ENCODE measurements at regions not wholly inside any gene's neighbourhood (a gene's known extent, or its start where the extent isn't known, plus 50 kb on each side); places are given as distances from the start of the nearest gene placed in this dataset.
"Not testable (repeated sequence)": the region's sequence is repeated elsewhere in the genome, so short reads cannot be mapped to it uniquely, and the experiment has no call there.

- H3K4me3 ChIP-seq (ENCODE audit: low read depth, low read length): no peak overlapping the region
- TF ChIP-seq CTCF (conservative IDR thresholded peaks at IDR 0.05; ENCODE audit: low read depth, low read length): no peak
- DNase-seq (ENCODE audit: low read depth): no peak
Observed at GRCh38 chr3:18716821-18717220, 291.7 kb upstream of the SATB1 start.

- H3K4me3 ChIP-seq (ENCODE audit: low read depth, low read length): no peak overlapping the region
- no peak for TF ChIP-seq CTCF (conservative IDR thresholded peaks at IDR 0.05; ENCODE audit: low read depth, low read length)
- DNase-seq (ENCODE audit: low read depth): no peak
Observed at GRCh38 chr3:18716101-18716500, 291.0 kb upstream of the SATB1 start.

DNA sequence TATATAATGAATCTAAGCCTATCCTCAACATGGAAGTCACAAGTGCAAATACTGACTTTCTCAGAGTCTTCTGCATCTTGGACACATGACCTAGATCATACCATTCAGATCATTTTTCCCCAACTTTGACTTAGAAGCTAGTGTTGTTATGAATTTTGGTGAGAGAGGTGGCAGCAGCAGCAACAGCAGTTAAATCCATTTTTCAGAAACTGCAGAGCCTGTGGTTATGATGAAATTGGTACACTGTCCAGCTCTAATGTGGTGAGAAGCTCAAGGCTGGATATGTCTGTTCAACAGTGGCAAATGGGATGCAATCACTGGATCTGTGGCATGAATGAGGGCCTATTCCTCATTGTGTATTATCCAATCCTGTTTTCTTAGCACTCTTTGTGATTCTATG, 290.1 kb upstream of the SATB1 start:
- DNase-seq (ENCODE audit: low read depth): no peak
- H3K4me3 ChIP-seq (ENCODE audit: low read depth, low read length): no peak overlapping the region
- TF ChIP-seq CTCF (conservative IDR thresholded peaks at IDR 0.05; ENCODE audit: low read depth, low read length): no peak

DNA sequence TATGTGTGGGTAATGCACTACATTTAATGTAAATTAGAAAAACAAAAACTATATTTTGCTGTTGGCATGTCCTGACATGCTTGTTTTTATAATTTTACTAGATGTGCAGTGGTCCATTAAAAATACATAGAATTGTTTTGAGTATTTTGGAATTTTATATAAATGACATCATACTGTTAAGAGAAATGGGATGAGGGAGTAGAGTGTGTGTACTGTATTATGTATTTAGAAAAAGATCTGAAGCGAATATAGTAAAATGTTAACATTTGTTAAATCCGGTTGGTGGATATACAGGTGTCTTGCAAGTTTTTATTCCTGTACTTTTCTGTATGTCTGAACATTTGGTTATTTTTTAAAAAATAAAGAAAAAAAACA, 288.4 kb upstream of the SATB1 start:
- no peak for TF ChIP-seq CTCF (conservative IDR thresholded peaks at IDR 0.05; ENCODE audit: low read depth, low read length)
- H3K4me3 ChIP-seq (ENCODE audit: low read depth, low read length): no peak overlapping the region
- DNase-seq (ENCODE audit: low read depth): no peak

GRCh38 chr3:18712713-18713576, 287.8 kb upstream of the SATB1 start:
- no peak for DNase-seq (ENCODE audit: low read depth)
- H3K4me3 ChIP-seq (ENCODE audit: low read depth, low read length): no peak overlapping the region
- TF ChIP-seq CTCF (conservative IDR thresholded peaks at IDR 0.05; ENCODE audit: low read depth, low read length): no peak

GRCh38 chr3:18704326-18704725, 279.2 kb upstream of the SATB1 start:
- DNase-seq (ENCODE audit: low read depth): no peak
- no peak for TF ChIP-seq CTCF (conservative IDR thresholded peaks at IDR 0.05; ENCODE audit: low read depth, low read length)
- H3K4me3 ChIP-seq (ENCODE audit: low read depth, low read length): no peak overlapping the region

GRCh38 chr3:18703798-18704197, 278.7 kb upstream of the SATB1 start:
- no peak overlapping the region for H3K4me3 ChIP-seq (ENCODE audit: low read depth, low read length)
- no peak for TF ChIP-seq CTCF (conservative IDR thresholded peaks at IDR 0.05; ENCODE audit: low read depth, low read length)
- no peak for DNase-seq (ENCODE audit: low read depth)

- H3K4me3 ChIP-seq (ENCODE audit: low read depth, low read length); DNase-seq (ENCODE audit: low read depth): not testable (repeated sequence)
Observed at GRCh38 chr3:18693588-18694329, 268.6 kb upstream of the SATB1 start.

All from choroid plexus epithelial cell (primary cell).